OCI-LY1 (cell line): ENCODE measurements at regions not wholly inside any gene's neighbourhood (a gene's known extent, or its start where the extent isn't known, plus 50 kb on each side); places are given as distances from the start of the nearest gene placed in this dataset.

Source experiments
- H2AFZ ChIP-seq: fragments of 200-600 bp; sonication (generic), shearing (Covaris generic); 2 replicates; pipeline ENCODE4 v1.6.0; 2014; ENCODE audit warnings: antibody characterized with exemption, mild to moderate bottlenecking, low read length
- H3F3A ChIP-seq: fragments of 200-600 bp; sonication (generic), shearing (Covaris generic); 2 replicates; pipeline ENCODE4 v1.6.0; 2014; ENCODE audit warnings: mild to moderate bottlenecking, antibody characterized with exemption, low read length, moderate library complexity; ENCODE audit not compliant: insufficient read depth
- H3K27ac ChIP-seq: fragments of 200-600 bp; sonication (generic); 2 replicates; pipeline ENCODE4 v1.5.1; 2014; ENCODE audit warnings: low read length, mixed run types, mild to moderate bottlenecking, low read depth; ENCODE audit not compliant: poor library complexity, severe bottlenecking
- H3K27me3 ChIP-seq: fragments of 200-600 bp; sonication (generic); 2 replicates; pipeline ENCODE4 v1.6.0; 2014; ENCODE audit warnings: antibody characterized with exemption, mild to moderate bottlenecking, low read length, moderate library complexity; ENCODE audit not compliant: insufficient read depth
- H3K36me3 ChIP-seq: fragments of 200-600 bp; sonication (generic); 2 replicates; pipeline ENCODE4 v1.6.1; 2014; ENCODE audit warnings: mild to moderate bottlenecking, antibody characterized with exemption, low read length, moderate library complexity, mixed read lengths; ENCODE audit not compliant: insufficient read depth
- H3K4me1 ChIP-seq: fragments of 200-600 bp; sonication (generic); 2 replicates; pipeline ENCODE4 v1.5.1; 2014; ENCODE audit warnings: mild to moderate bottlenecking, low read length, moderate library complexity; ENCODE audit not compliant: insufficient read depth, severe bottlenecking
- H3K4me2 ChIP-seq: fragments of 200-600 bp; sonication (generic), shearing (Covaris generic); 2 replicates; pipeline ENCODE4 v1.6.1; 2014; ENCODE audit warnings: low read length
- H3K4me3 ChIP-seq: fragments of 200-600 bp; sonication (generic); 2 replicates; pipeline ENCODE4 v1.5.1; 2014; ENCODE audit warnings: low read length, low read depth, mild to moderate bottlenecking, mixed read lengths; ENCODE audit not compliant: poor library complexity, severe bottlenecking
- H3K79me2 ChIP-seq: fragments of 200-600 bp; shearing (Covaris generic); 2 replicates; pipeline ENCODE4 v1.6.1; 2016; ENCODE audit warnings: mixed run types, low read length, mixed read lengths; ENCODE audit not compliant: insufficient read depth
- H3K9ac ChIP-seq: fragments of 200-600 bp; sonication (generic), shearing (Covaris generic); 2 replicates; pipeline ENCODE4 v1.6.1; 2014; ENCODE audit warnings: mild to moderate bottlenecking, low read length, mixed read lengths
- H3K9me2 ChIP-seq: fragments of 200-600 bp; sonication (generic), shearing (Covaris generic); 2 replicates; pipeline ENCODE4 v1.6.1; 2014; ENCODE audit warnings: low read depth, mild to moderate bottlenecking, low read length, mixed read lengths
- H3K9me3 ChIP-seq: fragments of 200-600 bp; shearing (Covaris generic); 2 replicates; pipeline ENCODE4 v1.6.1; 2014; ENCODE audit warnings: low read length, mixed read lengths
- H4K20me1 ChIP-seq: fragments of 200-600 bp; sonication (generic), shearing (Covaris generic); 2 replicates; pipeline ENCODE4 v1.6.0; 2016; ENCODE audit warnings: mild to moderate bottlenecking, low read length; ENCODE audit not compliant: insufficient read depth
- CTCF ChIP-seq: fragments of 200-600 bp; sonication (generic), shearing (Covaris generic); IDR thresholded peaks from 2 replicates; pipeline ENCODE4 v1.5.1; 2017; ENCODE audit warnings: mild to moderate bottlenecking, antibody characterized with exemption, low read length, moderate library complexity, mixed read lengths
- EZH2 ChIP-seq: fragments of 200-600 bp; sonication (generic), shearing (Covaris generic); IDR thresholded peaks from 2 replicates; pipeline ENCODE4 v1.8.0; 2017; ENCODE audit warnings: borderline replicate concordance, mixed run types, mild to moderate bottlenecking, antibody characterized with exemption, low read length, moderate library complexity, mixed read lengths

DNA sequence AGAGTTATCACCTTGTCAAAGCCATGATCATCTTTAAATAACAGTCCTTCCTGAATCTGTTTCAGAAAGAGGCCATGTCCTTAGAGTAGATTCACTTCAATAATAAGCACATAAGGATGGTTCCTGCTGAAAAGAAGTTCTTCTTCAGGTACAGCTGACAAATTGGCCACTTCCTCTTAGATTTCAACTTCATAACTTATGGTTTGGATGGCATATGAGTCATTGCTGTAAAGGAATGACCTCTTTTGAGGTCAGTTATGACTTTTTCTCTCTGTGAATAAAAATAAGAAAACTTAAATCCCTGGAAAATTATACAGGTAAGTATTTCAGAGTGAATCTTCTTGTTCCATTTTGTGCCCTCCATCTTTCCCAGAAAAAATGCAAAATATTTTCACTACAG is 555.3 kb upstream of the ZNF462 start:
- no peak overlapping the region for H3K4me2 ChIP-seq
- no peak overlapping the region for H3K27ac ChIP-seq
- H3K4me3 ChIP-seq: no peak overlapping the region
- H3K79me2 ChIP-seq: no peaks in the 10 kb centered on the region
- H3K9me2 ChIP-seq: no peaks in the 10 kb centered on the region
- no peak overlapping the region for H3K9ac ChIP-seq
- H4K20me1 ChIP-seq: no peaks in the 10 kb centered on the region
- no peak overlapping the region for H2AFZ ChIP-seq
- no peak for TF ChIP-seq CTCF
- TF ChIP-seq EZH2: no peak
- no peaks in the 10 kb centered on the region for H3F3A ChIP-seq
- H3K36me3 ChIP-seq: no peaks in the 10 kb centered on the region
- H3K9me3 ChIP-seq: no peaks in the 10 kb centered on the region
- no peaks in the 10 kb centered on the region for H3K4me1 ChIP-seq
- H3K27me3 ChIP-seq: no peaks in the 10 kb centered on the region

- Histone ChIP-seq H3K27me3 (no peaks in the 10 kb centered on the region), H3K4me2 (no peak overlapping the region), H4K20me1 (no peaks in the 10 kb centered on the region), H3K4me1 (no peaks in the 10 kb centered on the region), H3K9me2 (no peaks in the 10 kb centered on the region), H3K79me2 (no peaks in the 10 kb centered on the region), H3K27ac (no peak overlapping the region), H3K36me3 (no peaks in the 10 kb centered on the region), H3K9me3 (no peaks in the 10 kb centered on the region), H3F3A (no peaks in the 10 kb centered on the region), H3K4me3 (no peak overlapping the region), H3K9ac (no peak overlapping the region), H2AFZ (no peak overlapping the region)
- TF ChIP-seq CTCF (no peak), EZH2 (no peak)
Observed at GRCh38 chr9:106309925-106310324, 553.0 kb upstream of the ZNF462 start.

DNA sequence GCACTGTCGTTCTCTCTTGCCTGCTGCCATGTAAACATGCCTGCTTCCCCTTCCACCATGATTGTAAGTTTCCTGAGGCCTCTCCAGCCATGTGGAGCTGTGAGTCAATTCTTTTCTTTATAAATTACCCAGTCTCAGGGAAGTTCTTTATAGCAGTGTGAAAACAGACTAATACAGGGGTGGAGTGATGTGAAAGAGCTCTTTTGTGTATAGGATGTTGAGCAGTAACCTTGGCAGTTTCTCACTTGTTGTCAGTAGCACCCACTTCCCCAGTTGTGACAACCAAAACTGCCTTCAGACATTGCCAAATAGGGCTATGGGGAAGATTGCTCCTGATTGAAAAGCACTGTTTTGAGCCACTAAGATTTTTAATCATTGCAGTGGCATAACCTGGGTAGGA is 552.2 kb upstream of the ZNF462 start:
- Histone ChIP-seq H3K4me2 (no peak overlapping the region), H3K4me3 (no peak overlapping the region), H4K20me1 (no peaks in the 10 kb centered on the region), H3K27me3 (no peaks in the 10 kb centered on the region), H3K9ac (no peak overlapping the region), H3K9me2 (no peaks in the 10 kb centered on the region), H2AFZ (no peak overlapping the region), H3K4me1 (no peaks in the 10 kb centered on the region), H3K36me3 (no peaks in the 10 kb centered on the region), H3K27ac (no peak overlapping the region), H3F3A (no peaks in the 10 kb centered on the region), H3K79me2 (no peaks in the 10 kb centered on the region), H3K9me3 (no peaks in the 10 kb centered on the region)
- TF ChIP-seq EZH2: no peak
- no peak for TF ChIP-seq CTCF
